ENCODE measurements at regions not wholly inside any gene's neighbourhood (a gene's known extent, or its start where the extent isn't known, plus 50 kb on each side); places are given as distances from the start of the nearest gene placed in this dataset.

DNA sequence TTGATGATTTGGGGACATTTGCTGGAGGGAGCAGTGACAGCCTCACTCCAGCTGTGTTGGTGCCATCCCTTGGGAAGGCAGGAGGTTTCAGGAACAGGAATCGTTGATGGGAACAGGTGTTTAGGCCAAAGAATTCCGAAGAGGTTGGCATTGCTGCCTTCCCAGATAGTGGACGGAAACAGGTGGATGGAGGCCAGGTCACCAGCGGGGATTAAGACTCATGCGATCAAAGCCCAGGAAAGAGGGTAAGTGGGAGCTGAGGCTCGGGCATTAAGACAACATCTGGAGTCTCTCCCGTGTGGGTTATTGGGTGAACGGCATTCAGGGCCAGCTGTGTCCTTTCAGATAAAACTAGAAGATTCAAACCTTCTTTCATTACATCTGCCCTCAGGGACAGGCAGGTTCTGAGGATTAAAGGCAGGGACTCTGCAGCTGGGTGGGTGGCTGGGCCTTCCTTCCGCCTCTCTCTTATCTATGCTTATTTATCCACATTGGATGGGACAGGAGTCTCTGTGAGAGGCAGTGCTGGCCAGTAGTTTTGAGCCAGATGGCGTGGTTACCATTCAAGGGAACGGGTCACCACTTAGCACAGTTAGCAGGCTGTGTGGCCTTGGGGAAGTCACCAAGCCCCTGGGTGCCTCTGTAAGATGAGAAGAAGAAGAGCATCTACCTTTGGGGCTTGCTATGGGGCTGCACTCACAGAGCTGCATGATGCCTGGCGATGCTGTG, 67.6 kb downstream of the INSIG1 start:
- intact Hi-C loops (cut with micrococcal nuclease; ENCODE audit: unreplicated experiment) (no loop called here), in situ Hi-C loops (cut with MboI) (no loop called here)
- ChIA-PET RAD21 (ENCODE audit: unreplicated experiment) (no interaction called here), SMC1A (ENCODE audit: uncharacterized antibody, unreplicated experiment) (no interaction called here), CTCF (interaction anchor here (1.1 to 1.4 kb wide), 2 partner anchors 20 to 437 kb away, joined by 3 to 4 read pairs; no protein-coding TSS in a partner anchor), POLR2A (no interaction called here)
- 22% methylated on average over 12 of the region's 12 CpGs for WGBS (ENCODE audit: insufficient coverage, insufficient replicate concordance, low lambda C conversion rate, missing lambda C conversion rate)
- DNase-seq (ENCODE audit: low read depth, low spot score), result no peak
- Histone ChIP-seq H3K27me3 (replicated peaks in 1 of 2; ENCODE audit: control insufficient read depth in 2 of 2, insufficient read depth in 2 of 2, low read length in 1 of 2) (peaks cover 0 to 3% of the 10 kb centered on the region in 2 experiments; a peak in 3 of 4 replicates), H2AFZ (ENCODE audit: control insufficient read depth, low read depth, low read length) (no peak overlapping the region), H3K79me2 (ENCODE audit: control insufficient read depth, insufficient read depth, low read length) (no peaks in the 10 kb centered on the region), H3K36me3 (ENCODE audit: control insufficient read depth in 2 of 2, insufficient read depth in 2 of 2, low read length in 1 of 2) (no peaks in the 10 kb centered on the region), H3K4me2 (ENCODE audit: control insufficient read depth, insufficient read depth) (no peak overlapping the region), H4K20me1 (ENCODE audit: control insufficient read depth, insufficient read depth) (no peaks in the 10 kb centered on the region), H3K9ac (ENCODE audit: control insufficient read depth, insufficient read depth, low read length) (no peak overlapping the region), H3K4me3 (no peak overlapping the region), H3K4me1 (ENCODE audit: control insufficient read depth, insufficient read depth, low read length) (no peaks in the 10 kb centered on the region), H3K27ac (ENCODE audit: control insufficient read depth, insufficient read depth) (no peak overlapping the region), H3K9me3 (replicated peaks; ENCODE audit: control insufficient read depth, insufficient read depth, low read length) (no peaks in the 10 kb centered on the region)
- BruUV-seq (replicated peaks), result no TSS peak
- TF ChIP-seq ESRRA (IDR thresholded peaks at IDR 0.05; ENCODE audit: low read length) (no peak), BMI1 (IDR thresholded peaks at IDR 0.05; ENCODE audit: borderline replicate concordance) (no peak)
- no peak for ATAC-seq
- no peak for FAIRE-seq

GRCh38 chr7:155368894-155369600, 71.4 kb downstream of the INSIG1 start:
- BruUV-seq (replicated peaks), result no TSS peak
- TF ChIP-seq BCL11A (IDR thresholded peaks at IDR 0.05; ENCODE audit: low read depth, low read length) (no peak), BMI1 (IDR thresholded peaks at IDR 0.05; ENCODE audit: borderline replicate concordance) (no peak), ZNF687 (IDR thresholded peaks at IDR 0.05) (no peak), MEF2B (IDR thresholded peaks at IDR 0.05; ENCODE audit: partially characterized antibody, poor library complexity, severe bottlenecking) (no peak), HDAC2 (IDR thresholded peaks at IDR 0.05) (no peak), SMC3 (IDR thresholded peaks at IDR 0.05; ENCODE audit: borderline replicate concordance, low read length) (no peak), USF1 (IDR thresholded peaks at IDR 0.05; ENCODE audit: borderline replicate concordance, extremely low read length, insufficient read depth, low read depth, low read length) (no peak)
- TF ChIP-seq, protein P1, sequence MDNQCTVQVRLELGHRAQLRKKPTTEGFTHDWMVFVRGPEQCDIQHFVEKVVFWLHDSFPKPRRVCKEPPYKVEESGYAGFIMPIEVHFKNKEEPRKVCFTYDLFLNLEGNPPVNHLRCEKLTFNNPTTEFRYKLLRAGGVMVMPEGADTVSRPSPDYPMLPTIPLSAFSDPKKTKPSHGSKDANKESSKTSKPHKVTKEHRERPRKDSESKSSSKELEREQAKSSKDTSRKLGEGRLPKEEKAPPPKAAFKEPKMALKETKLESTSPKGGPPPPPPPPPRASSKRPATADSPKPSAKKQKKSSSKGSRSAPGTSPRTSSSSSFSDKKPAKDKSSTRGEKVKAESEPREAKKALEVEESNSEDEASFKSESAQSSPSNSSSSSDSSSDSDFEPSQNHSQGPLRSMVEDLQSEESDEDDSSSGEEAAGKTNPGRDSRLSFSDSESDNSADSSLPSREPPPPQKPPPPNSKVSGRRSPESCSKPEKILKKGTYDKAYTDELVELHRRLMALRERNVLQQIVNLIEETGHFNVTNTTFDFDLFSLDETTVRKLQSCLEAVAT (IDR thresholded peaks at IDR 0.05), result no peak

More at GRCh38 chr7:155368894-155369600, 71.4 kb downstream of the INSIG1 start:
- 64% methylated on average over 7 of the region's 7 CpGs for WGBS (ENCODE audit: insufficient coverage, insufficient replicate concordance, low lambda C conversion rate, missing lambda C conversion rate)
- H3K4me2 ChIP-seq (ENCODE audit: control insufficient read depth, insufficient read depth), result no peak overlapping the region
- no peaks in the 10 kb centered on the region; the same call in 1 of the 2 replicates for H3K4me1 ChIP-seq (ENCODE audit: control insufficient read depth, insufficient read depth, low read length)
- no peaks in the 10 kb centered on the region for H4K20me1 ChIP-seq (ENCODE audit: control insufficient read depth, insufficient read depth)
- H3K9me3 ChIP-seq (replicated peaks; ENCODE audit: control insufficient read depth, insufficient read depth, low read length), result no peaks in the 10 kb centered on the region; the same call in 2 of the 3 replicates
- H3K79me2 ChIP-seq (ENCODE audit: control insufficient read depth, insufficient read depth, low read length), result no peaks in the 10 kb centered on the region
- CTCF ChIA-PET, result no interaction called here
- in situ Hi-C loops (cut with MboI) (no loop called here), intact Hi-C loops (cut with micrococcal nuclease; ENCODE audit: unreplicated experiment) (no loop called here)
- peaks cover 12 to 24% of the 10 kb centered on the region in 2 experiments for H3K27me3 ChIP-seq (replicated peaks in 1 of 2; ENCODE audit: control insufficient read depth in 2 of 2, insufficient read depth in 2 of 2, low read length in 1 of 2)
- no peak overlapping the region for H2AFZ ChIP-seq (ENCODE audit: control insufficient read depth, low read depth, low read length)
- RAD21 ChIA-PET (ENCODE audit: unreplicated experiment), result no interaction called here
- FAIRE-seq, result no peak
- SMC1A ChIA-PET (ENCODE audit: uncharacterized antibody, unreplicated experiment), result interaction anchor here (0.7 kb wide), 1 partner anchor 363 kb away, joined by 3 read pairs; no protein-coding TSS in a partner anchor
- DNase-seq (ENCODE audit: low read depth, low spot score), result no peak
- ATAC-seq, result no peak
- no peak overlapping the region for H3K4me3 ChIP-seq
- POLR2A ChIA-PET, result no interaction called here
- H3K9ac ChIP-seq (ENCODE audit: control insufficient read depth, insufficient read depth, low read length), result no peak overlapping the region
- H3K36me3 ChIP-seq (ENCODE audit: control insufficient read depth in 2 of 2, insufficient read depth in 2 of 2, low read length in 1 of 2), result no peaks in the 10 kb centered on the region
- H3K27ac ChIP-seq (ENCODE audit: control insufficient read depth, insufficient read depth), result no peak overlapping the region
